GM18907 (cell line): ENCODE measurements at regions not wholly inside any gene's neighbourhood (a gene's known extent, or its start where the extent isn't known, plus 50 kb on each side); places are given as distances from the start of the nearest gene placed in this dataset.

Source experiments
- ATAC-seq: cut with Tn5 transposase; IDR thresholded peaks from one replicate; pipeline ENCODE4 v1.9.1; 2021; ENCODE audit warnings: mild to moderate bottlenecking, moderate library complexity; ENCODE audit not compliant: unreplicated experiment

DNA sequence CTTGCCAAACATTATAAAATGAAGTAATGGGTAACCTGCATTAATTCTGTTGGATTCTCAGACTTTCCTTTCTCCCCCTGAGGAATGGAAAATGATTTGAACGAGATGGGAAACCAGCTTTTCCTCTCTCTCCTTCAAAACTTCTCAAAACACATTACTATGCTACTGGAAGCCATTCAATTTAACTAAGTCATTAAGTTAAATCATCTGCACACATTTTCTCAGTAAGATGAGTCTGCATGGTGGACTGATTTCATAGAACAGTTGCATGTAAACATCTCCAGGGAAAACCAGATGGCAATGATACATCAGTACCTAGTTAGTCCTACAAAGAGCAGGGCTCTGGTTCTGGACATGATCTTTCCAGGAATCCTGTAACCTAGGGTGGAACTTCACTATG lies 59.9 kb downstream of the BMP4 start:
- ATAC-seq: no peak

DNA sequence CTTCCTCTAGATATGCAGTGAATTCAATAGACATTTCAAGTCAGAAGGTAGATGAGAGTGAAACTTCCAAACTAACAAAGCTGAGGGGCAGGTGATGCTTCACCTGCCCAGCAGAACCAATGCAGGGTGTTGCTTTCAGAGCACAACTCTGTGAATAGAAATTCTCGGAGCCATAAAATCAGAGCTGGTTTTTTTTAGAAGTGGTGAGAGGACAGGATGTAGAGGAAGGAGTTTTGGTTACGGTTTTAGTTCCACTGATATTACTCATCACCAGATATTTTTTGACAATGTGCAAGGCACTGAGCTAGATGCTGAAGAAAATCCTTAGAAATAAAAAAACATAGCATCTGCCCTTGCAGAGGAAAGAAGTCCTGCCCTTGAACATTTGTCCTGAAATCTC lies 62.2 kb downstream of the BMP4 start:
- ATAC-seq: peak; percentile 79

DNA sequence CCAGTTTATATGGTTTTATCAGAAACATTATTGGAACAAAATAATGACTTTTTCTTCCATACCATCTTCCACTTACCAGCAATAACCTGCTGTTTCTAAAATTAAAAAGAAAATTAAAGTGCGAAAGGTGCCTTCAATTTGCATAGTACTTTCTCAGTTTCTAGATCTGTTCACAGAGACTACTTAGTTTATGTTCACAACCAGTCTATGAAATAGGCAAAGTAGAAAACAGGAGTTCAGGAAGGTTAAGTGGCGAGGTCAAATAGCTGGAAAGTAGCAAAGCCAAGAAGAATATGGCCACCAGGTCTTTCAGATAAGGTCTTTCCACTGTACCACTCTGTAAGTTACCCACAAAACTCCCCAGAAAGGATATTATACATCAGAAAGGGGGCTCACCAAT lies 63.3 kb downstream of the BMP4 start:
- ATAC-seq: no peak

DNA sequence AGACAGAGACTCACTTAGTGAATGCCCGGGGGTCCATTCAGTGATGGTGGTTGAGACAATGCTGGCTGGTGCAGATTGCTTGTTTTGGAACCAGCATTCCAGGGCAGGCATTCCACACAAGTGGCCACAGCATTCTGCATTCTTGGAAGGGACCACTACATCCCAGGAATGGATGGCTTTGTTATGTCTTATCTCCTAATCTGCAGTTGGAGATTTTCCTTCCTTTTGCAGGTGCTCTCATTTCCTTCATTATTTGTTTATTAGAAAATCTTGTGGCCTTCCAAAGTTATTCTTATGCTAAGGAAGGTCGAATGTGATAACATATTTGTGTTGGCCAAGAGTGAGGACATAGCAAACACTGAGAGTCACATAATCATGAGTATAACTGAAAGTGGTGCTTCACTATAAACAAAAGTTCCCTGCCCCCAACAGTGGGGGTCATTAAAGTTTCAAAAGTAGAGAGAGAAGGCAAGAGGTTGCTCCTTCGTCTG lies 66.0 kb downstream of the BMP4 start:
- ATAC-seq: no peak

DNA sequence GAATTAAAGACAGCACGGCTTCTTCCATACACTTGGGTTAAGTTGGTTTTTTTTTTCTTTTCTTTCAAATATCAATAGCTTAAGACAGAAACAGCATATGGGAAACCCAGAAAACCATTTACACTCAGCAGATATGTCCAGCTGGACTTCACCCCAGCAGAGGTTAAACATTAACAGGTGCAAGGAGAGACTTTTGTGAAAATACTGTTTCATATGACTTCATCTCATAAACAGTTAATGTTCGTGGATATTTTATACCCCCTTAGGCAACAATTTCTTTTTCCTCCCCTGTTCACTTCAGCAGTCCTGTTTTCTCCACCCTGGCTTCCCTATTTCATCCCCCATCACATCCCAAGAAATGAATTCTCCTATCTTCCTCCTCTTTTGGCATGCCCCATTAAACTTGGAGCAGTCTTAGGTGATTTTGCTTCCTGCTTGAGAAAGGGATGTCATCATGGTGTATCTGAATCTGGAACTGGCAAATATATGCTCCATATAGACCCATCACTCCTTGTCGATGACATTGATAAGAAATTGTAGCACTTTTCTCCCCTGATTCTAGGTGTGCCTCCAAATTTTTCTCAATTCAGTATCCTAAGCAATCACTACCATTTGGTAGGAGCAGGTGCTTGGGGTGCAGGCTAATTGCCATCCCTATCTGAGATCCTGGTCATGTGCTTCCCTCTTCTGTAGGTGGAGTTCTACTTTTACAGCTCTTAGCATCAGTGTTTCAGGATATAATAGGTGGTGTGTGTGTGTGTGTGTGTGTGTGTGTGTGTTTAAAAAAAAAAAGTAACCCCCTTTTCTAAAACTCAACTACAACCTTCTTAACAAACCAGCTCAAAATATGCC lies 67.9 kb downstream of the BMP4 start:
- no peak for ATAC-seq

DNA sequence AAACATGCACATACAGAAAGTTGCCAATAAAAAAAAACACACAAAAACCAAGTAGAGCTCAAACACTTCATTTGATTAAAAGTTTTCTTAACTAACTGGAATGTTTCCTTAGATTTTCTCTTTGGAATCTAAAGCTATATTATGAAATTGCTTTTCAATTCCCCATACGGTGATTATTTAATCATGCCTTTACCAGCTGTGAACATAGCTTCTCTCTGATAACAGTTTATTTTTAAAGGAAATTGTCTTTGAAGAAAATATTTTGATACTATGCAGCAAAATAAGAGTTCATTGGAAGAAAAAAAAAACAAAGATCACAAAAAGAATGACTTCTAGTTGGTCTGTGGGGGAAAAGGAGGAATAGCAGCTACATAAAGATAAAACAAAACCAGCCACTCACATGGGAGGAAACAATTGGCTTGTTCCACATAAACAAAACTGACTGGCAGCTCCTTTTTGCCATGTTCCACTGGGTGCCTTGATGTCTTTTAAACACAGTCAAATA lies 71.4 kb downstream of the BMP4 start:
- ATAC-seq: no peak

DNA sequence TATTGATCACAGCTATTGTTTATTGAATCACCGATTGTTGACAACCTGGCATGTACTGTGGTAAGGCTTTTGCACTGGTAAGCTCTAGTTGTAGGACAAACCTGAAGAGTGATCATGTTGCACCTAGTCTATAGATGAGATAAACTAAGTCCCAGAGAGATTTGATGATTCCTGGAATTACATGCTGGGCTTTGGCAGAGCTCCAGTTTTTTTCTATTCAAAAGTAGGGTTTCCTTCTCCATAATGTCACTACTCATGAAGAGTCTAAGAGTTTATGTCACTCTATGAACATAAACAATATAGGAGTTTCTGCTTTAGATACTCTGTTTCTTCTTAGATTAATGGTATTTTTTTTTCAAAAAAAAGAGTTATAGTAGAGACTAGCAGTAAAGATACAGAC lies 72.0 kb downstream of the BMP4 start:
- ATAC-seq: no peak

DNA sequence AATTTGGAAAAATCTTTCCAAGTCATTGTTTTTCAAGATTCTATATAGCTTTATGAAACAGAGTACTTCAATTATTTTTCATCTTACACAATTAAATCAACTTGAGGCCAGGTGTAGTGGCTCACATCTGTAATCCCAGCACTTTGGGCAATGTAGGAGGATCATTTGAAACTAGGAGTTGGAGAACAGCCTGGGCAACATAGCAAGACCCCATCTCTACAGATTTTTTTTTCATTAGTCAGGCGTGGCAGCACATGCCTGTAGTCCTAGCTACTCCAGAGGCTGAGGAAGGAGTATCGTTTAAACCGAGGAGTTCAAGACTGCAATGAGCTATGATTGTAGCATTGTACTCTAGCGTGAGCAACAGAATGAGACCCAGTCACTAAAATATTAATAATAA lies 72.9 kb downstream of the BMP4 start:
- ATAC-seq: no peak

DNA sequence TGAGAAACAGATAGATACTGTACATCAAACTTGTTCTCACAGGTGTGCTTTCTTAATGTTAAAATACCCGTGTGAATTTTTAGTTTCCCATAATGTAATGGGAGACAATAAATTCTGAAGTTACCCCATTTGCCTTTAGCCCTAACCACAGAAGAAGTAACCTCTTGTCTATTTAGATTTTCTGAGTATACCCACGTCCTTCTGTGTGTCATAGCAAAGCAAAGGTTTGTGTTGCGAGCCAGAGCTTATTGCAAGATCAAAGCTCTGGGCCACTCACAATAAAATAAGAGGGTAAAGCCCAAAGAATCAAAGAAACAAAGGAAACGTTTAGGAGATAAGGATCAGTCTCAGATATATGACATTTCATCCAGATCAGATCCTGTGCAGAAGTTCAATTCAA lies 73.9 kb downstream of the BMP4 start:
- ATAC-seq: no peak

DNA sequence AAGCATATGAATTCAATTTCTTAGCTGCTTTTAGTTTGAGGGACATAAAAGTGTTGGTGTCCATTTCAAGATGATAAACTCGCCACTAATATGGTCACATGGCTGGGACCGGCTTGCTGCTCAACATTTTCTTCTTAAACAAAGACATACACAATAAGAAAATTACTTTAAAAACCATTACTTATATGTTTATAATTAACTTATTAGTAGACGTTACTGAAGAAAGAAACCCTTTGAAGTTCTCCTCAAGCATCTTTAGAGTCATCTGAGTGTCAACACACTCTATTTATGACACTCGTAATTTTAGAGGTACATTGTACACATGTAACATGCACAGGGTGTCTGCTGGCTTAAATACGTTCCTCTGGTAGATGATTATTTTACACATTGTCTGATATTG lies 74.7 kb downstream of the BMP4 start:
- no peak for ATAC-seq

DNA sequence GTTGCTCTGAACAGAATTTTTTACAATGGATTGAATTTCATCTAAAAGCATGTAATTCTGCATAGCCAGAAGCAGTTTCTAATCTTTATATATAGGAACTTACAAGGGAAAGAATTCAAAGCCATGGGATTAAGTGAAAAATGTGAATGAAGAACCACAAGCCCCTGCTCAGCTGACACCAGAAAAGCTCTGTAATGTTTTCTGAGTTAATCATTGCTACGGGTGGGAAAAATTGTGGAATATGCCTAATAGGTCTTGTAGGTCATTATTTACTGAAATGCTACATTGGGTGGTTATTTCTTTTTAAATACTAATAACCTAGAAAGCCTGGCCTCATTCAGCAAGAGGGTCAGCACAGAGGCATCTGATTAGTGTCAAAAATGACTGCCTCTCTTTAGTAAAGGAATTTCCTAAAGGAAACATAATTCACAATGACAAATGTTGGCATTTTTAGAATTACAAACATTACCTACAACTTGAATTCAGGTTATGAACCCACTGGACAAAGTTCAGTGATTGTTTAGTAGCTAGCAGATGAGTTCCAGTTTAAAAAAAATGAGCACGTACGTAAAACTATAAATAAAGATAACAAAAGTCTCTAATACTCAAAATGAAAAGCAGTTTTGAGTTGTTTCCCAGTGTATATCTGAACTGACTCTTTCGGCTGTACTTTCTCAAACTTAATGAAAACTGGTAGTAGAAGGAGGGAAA lies 75.3 kb downstream of the BMP4 start:
- no peak for ATAC-seq

DNA sequence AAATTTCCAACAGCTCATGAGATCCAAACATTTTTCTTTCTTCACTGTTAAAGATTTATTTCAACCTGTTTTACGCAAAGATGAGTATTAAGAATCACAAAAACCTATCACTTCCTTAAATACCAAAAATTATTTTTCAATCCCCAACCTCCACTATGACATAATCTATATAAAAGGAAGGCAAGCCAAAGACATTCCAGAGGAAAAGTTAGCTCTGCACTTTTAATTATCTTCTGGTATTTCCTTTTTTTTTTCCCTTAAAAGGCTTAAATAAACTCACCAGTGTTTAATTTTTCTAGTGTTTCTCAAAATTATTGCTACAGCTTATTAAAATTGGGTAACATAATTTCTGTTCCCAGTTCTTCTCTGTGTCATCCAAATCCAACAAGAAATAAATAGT lies 75.9 kb downstream of the BMP4 start:
- no peak for ATAC-seq

DNA sequence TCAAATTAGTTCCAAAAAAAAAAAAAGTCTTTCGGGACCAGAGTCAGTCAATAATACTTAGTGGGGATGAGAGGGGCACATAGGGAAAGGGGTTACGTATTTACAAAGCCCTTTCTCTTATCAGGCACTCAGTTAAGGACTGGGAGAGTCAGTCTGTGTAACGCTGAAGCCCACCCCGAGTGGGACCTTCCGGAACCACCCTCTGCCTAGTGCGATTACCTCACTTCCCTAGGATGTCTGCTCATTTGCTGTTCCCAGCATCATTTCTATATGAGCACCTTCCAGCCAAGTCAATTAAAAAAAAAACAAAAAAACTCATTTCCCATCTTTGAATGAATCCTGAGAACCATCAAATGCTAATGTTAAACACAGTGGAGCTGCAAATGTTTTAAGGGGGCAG lies 76.9 kb downstream of the BMP4 start:
- ATAC-seq: no peak

DNA sequence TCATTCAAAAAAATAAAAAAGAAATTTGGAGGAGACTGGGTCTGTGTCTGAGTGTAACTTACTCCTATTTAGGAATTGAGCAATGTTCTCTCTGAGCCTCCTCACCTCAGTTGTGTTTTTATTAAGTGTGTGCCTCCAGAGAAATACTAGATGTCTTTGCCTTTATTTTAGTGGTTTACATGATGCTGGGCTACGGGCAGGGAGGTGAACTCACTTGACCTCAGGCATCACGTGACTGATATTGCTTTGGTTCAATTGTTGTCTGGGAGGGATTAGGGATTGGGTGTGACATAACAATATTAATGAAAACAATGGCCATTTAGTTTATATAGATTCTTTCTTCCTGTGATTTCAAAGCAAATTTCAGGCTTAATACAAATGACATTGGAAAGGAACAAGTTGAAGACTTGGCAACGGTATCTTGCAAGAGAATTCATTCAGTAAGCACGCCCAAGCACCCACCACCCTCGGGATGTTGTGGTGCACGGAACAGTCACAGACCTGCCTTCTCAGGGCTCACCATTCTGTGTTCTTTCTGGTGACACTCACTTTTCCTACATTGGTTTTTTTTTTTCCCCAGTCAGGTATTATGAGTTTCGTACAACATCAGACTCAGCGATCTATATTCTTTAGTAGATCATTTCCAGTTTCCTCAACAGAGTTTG lies 77.5 kb downstream of the BMP4 start:
- ATAC-seq: no peak

DNA sequence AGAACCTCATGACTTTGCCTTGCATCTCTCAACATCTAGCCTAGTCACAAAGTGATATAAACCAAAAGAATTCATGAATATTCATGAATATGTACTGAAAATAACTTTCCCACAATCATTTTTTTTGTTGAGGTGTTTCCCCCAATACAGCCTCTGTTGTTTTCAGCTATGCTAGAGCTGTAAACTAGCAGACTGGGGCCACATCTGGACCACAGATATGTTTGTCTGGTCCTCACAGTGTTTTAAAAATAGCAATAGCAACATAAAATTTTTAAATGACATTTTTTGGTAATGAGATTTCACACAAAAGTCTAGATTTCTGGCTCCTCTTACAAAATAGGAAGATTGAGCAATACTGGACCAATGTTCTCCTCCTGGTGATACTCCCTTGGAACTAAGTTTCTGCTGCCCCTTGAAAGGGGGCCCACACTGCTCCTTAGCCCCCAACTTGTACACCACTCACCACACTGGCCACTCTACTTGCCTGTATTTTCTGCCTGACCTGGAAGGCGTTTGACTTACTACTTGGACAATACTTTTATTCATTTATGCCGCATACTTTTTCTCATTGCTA lies 81.2 kb downstream of the BMP4 start:
- ATAC-seq: no peak

DNA sequence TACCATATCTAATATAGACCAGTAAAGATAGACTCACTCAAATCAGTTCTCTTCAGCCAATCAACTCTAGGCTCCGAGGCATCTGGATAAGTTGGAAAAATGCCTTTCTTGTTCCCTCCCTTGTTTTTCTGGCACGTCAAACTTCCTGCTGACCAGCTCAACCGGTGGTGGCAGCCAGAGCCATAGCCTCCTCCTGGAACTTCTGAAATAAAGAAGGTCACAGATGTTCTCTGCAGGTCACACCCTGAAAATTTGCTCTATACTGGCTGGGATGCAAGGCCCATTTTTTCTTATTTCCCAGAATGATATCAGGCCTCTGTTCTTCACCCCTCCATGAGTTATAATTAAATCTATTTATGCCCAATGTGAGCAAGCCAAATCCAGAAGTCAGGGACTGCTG lies 81.9 kb downstream of the BMP4 start:
- ATAC-seq: no peak

DNA sequence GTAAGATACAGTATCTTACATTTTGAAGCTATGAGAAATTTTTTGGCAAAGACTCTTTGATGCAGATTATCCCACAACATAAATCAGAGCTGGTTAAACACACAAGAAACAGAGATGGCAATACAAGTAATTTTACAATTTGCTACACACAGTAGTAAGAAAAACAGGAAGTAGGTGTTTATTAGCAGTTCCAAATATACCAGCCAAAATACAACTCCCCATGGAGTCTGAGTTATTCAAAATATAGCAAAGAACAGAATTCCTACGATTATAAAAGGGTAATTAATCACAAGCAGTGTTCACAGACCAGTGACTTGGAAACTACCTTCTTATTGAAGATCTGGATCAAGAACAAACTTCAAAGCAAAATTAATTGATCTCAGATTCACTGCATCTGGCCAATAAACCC lies 83.9 kb downstream of the BMP4 start:
- no peak for ATAC-seq

DNA sequence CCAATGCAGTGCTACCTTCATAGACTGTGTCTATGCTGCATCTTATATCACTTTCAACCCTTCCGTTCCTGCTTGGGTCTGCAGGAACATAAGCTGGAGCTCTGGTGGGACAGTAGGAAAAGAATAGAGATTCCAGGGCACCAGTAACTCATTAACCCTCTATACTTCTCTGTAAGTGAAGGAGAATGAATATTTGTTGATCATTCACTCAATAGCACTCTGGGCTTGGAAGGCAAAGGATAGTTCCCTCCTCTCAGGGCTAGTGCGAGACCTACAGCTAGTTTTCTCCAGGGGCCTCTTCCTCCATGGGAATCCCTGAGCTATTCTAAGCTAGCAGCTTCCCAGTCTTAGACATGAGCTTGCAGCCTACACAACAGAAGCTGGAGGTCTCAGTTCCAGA lies 84.7 kb downstream of the BMP4 start:
- no peak for ATAC-seq

DNA sequence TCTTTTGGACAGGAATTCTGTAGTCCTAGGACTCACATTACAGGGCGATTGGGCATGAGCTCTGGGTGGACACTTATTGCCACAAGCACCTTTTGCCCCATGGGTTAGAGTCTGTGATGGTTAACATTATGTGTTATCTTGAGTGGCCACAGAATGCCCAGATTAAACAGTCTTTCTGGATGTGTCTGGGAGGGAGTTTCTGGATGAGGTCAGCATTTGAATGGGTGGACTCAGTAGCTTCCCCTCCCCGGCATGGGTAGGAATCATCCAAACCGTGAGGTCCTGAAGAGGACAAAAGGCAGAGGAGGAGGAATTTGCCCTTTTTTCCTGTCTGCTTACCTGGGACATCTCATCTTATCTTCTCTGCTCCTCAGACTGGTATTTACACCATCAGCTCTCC lies 85.6 kb downstream of the BMP4 start:
- ATAC-seq: no peak

DNA sequence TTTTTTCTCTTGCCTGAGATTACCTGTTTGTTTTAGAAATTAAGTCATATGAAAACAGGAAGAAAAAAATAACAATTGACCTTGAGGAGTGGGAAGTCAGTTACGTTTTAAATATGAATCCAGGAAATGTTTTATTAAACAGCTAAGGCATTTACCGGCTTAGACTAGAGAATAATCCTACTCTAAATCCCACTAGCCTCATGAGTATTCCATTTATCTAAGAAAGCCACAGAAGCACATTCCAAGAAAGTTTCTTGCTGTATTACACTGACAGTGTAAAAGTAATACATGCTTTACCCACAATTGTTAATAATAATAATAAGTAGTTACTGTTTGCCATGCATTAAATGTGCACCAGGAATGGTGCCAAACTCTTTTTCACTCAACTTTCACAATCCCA lies 90.9 kb downstream of the BMP4 start:
- ATAC-seq: no peak

DNA sequence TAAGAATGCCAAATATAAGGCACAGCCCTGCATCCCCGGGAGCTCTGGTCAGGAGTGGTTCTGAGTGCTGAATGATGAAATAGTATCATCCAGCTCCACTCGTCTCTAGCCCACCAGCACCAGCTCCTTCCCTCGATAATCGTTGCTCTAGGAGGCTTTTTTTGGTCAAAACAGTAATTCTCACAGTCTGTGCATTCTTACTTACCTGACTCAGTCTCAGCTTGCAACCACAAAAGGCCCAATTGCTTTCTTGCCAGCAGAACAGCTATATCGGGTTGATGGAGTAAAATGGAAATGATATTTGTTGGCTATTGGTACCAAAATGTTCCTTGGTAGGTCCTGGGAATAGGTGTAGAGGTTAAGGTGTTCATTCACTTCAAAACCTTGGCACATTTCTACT lies 94.8 kb downstream of the BMP4 start:
- no peak for ATAC-seq
